ENCODE measurements at regions not wholly inside any gene's neighbourhood (a gene's known extent, or its start where the extent isn't known, plus 50 kb on each side); places are given as distances from the start of the nearest gene placed in this dataset.

GRCh38 chr11:134543241-134543640, 131.2 kb upstream of the B3GAT1 start:
- TF ChIP-seq CTCF (IDR thresholded peaks at IDR 0.05) (no peak), EP300 (IDR thresholded peaks at IDR 0.05) (no peak), POLR2AphosphoS5 (IDR thresholded peaks at IDR 0.05) (no peak), POLR2A (IDR thresholded peaks at IDR 0.05; ENCODE audit: low read depth) (no peak)
- intact Hi-C loops (cut with DNase I): no loop called here
- H3K4me3 ChIP-seq: no peak overlapping the region
- H3K4me1 ChIP-seq: no peaks in the 10 kb centered on the region
- H3K27me3 ChIP-seq: peaks cover 0 to 15% (median 0%) of the 10 kb centered on the region in 4 donors
- DNase-seq (ENCODE audit: extremely low spot score): no peak
- no peak overlapping the region for H3K27ac ChIP-seq (replicated peaks in 1 of 4)
- H3K36me3 ChIP-seq: no peaks in the 10 kb centered on the region
- WGBS: 76% methylated on average over 4 of the region's 4 CpGs
- no peaks in the 10 kb centered on the region for H3K9me3 ChIP-seq

GRCh38 chr11:134542401-134543165, 130.5 kb upstream of the B3GAT1 start:
- H3K4me1 ChIP-seq: no peaks in the 10 kb centered on the region
- no peak overlapping the region for H3K4me3 ChIP-seq
- no peaks in the 10 kb centered on the region for H3K36me3 ChIP-seq
- peaks cover 0 to 19% (median 0%) of the 10 kb centered on the region in 4 donors for H3K27me3 ChIP-seq
- TF ChIP-seq EP300 (IDR thresholded peaks at IDR 0.05) (no peak), POLR2AphosphoS5 (IDR thresholded peaks at IDR 0.05) (no peak), POLR2A (IDR thresholded peaks at IDR 0.05; ENCODE audit: low read depth) (no peak), CTCF (IDR thresholded peaks at IDR 0.05) (no peak)
- H3K9me3 ChIP-seq: no peaks in the 10 kb centered on the region
- intact Hi-C loops (cut with DNase I): no loop called here
- no peak for DNase-seq (ENCODE audit: extremely low spot score)
- WGBS: 70% methylated on average over 9 of the region's 10 CpGs
- no peak overlapping the region for H3K27ac ChIP-seq (replicated peaks in 1 of 4)

GRCh38 chr11:134541951-134542350, 129.9 kb upstream of the B3GAT1 start:
- TF ChIP-seq POLR2A (IDR thresholded peaks at IDR 0.05; ENCODE audit: low read depth) (no peak), EP300 (IDR thresholded peaks at IDR 0.05) (no peak), CTCF (IDR thresholded peaks at IDR 0.05) (no peak), POLR2AphosphoS5 (IDR thresholded peaks at IDR 0.05) (no peak)
- intact Hi-C loops (cut with DNase I): no loop called here
- Histone ChIP-seq H3K27ac (replicated peaks in 1 of 4) (no peak overlapping the region), H3K36me3 (no peaks in the 10 kb centered on the region), H3K4me3 (no peak overlapping the region), H3K4me1 (no peaks in the 10 kb centered on the region), H3K27me3 (peaks cover 0 to 25% (median 0%) of the 10 kb centered on the region in 4 donors), H3K9me3 (no peaks in the 10 kb centered on the region)
- no peak for DNase-seq (ENCODE audit: extremely low spot score)
- WGBS: 88% methylated on average over 4 of the region's 4 CpGs

- DNase-seq (ENCODE audit: extremely low spot score): no peak
Measured at GRCh38 chr11:134541355-134541754, 129.3 kb upstream of the B3GAT1 start.

More at GRCh38 chr11:134541355-134541754, 129.3 kb upstream of the B3GAT1 start:
- Histone ChIP-seq H3K9me3 (no peaks in the 10 kb centered on the region), H3K36me3 (no peaks in the 10 kb centered on the region), H3K4me1 (no peaks in the 10 kb centered on the region), H3K27me3 (peaks cover 0 to 30% (median 0%) of the 10 kb centered on the region in 4 donors), H3K27ac (replicated peaks in 1 of 4) (no peak overlapping the region), H3K4me3 (no peak overlapping the region)
- intact Hi-C loops (cut with DNase I): no loop called here
- WGBS: 33% methylated on average over 2 of the region's 6 CpGs
- no peak for TF ChIP-seq CTCF (IDR thresholded peaks at IDR 0.05)
- TF ChIP-seq POLR2AphosphoS5 (IDR thresholded peaks at IDR 0.05): no peak
- no peak for TF ChIP-seq EP300 (IDR thresholded peaks at IDR 0.05)
- no peak for TF ChIP-seq POLR2A (IDR thresholded peaks at IDR 0.05; ENCODE audit: low read depth)

Data from esophagus muscularis mucosa (tissue), 4 donors.